Choroid plexus epithelial cell (primary cell): ENCODE measurements at regions not wholly inside any gene's neighbourhood (a gene's known extent, or its start where the extent isn't known, plus 50 kb on each side); places are given as distances from the start of the nearest gene placed in this dataset.

Source experiments
- DNase-seq: peaks from one replicate; pipeline ENCODE4 v3.0.0-alpha.2; 2010; ENCODE audit warnings: low read depth
- H3K4me3 ChIP-seq: 2 replicates; pipeline ENCODE4 v1.5.1; 2011; ENCODE audit warnings: low read depth, mild to moderate bottlenecking, control low read depth, low read length, moderate library complexity
- TF ChIP-seq, protein P1 (sequence below): conservative IDR thresholded peaks from 2 replicates; pipeline ENCODE4 v1.5.1; 2011; ENCODE audit warnings: low read depth, mild to moderate bottlenecking, control low read depth, inconsistent platforms, low read length, moderate library complexity

DNA sequence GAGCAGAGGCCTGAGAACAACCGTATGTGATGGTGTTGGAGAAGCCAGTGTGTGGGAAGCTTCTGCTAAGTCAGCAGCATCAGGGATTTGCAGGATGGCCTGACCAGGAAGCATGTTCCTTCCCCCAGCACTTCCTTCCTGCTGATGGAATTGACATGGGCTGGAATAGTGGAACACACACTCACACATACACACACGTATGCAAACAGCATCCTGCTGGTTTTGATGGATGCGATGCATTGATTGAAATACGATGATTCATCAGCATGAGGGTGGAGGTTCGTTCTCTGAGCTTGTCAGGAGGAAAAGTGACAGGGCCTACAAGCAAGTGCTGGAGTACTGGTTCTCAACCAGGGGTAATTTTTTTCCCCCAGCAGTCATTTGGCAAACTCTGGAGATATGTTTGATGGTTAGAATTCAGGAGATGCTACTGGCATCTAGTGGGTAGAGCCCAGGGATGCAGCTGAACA lies 229.1 kb downstream of the NFATC2 start:
- TF ChIP-seq, protein P1, sequence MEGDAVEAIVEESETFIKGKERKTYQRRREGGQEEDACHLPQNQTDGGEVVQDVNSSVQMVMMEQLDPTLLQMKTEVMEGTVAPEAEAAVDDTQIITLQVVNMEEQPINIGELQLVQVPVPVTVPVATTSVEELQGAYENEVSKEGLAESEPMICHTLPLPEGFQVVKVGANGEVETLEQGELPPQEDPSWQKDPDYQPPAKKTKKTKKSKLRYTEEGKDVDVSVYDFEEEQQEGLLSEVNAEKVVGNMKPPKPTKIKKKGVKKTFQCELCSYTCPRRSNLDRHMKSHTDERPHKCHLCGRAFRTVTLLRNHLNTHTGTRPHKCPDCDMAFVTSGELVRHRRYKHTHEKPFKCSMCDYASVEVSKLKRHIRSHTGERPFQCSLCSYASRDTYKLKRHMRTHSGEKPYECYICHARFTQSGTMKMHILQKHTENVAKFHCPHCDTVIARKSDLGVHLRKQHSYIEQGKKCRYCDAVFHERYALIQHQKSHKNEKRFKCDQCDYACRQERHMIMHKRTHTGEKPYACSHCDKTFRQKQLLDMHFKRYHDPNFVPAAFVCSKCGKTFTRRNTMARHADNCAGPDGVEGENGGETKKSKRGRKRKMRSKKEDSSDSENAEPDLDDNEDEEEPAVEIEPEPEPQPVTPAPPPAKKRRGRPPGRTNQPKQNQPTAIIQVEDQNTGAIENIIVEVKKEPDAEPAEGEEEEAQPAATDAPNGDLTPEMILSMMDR = peak; percentile 18
- DNase-seq = peak; percentile 31
- no peak overlapping the region for H3K4me3 ChIP-seq

DNA sequence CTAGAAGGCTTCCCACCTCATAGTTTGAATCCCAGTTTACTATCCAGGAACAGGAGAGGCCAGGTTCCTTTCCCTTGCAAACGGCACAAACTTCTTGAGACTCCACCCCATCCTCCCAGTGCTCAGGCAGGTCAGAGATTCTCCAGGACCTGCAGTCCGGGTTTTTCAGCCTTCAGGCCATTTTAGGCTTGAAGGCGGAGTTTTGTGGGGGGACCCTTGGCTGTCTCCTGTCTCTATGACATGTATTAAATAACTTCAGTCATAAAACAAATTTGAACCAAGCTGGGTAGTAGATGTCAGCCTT lies 230.1 kb downstream of the NFATC2 start:
- H3K4me3 ChIP-seq = no peak overlapping the region
- TF ChIP-seq, protein P1 = no peak
- DNase-seq = no peak

DNA sequence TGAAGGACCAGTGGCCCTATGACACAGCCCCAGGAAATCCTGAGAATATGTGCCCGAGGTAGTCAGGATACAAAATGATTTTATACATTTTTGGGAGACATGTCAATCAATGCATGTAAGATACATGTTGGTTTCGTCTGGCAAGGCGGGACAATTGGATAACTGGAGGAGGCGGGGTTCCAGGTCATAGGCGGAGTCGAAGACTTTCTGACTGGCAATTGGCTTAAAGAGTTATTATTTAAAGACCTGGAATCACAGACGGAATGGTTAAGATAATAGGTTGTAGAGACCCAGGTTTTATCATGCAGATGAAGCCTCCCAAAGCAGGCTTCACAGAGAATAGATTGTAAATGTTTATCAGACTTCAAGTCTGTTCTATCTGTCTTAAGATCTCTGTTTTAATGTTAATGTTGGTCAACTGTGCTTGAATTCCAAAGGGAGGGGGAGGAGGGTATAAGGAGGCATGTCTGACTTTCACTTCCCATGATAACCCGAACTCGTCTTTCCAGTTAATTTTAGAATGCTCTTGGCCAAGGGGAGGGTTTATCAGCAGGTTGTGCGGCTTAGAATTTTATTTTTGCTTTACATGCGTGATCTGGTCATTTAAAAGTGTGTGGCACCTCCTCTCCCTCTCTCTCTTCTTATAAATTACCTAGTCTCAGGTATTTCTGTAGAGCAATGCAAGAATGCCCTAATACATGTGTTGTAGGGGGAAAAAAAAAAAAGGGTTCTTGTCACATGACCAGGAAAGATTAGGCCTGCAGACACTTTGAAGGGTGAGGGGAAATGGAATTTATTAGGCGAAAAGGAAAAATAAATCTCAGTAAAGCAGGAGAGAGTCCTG lies 230.7 kb downstream of the NFATC2 start:
- DNase-seq = peak; percentile 71
- TF ChIP-seq, protein P1 = no peak

DNA sequence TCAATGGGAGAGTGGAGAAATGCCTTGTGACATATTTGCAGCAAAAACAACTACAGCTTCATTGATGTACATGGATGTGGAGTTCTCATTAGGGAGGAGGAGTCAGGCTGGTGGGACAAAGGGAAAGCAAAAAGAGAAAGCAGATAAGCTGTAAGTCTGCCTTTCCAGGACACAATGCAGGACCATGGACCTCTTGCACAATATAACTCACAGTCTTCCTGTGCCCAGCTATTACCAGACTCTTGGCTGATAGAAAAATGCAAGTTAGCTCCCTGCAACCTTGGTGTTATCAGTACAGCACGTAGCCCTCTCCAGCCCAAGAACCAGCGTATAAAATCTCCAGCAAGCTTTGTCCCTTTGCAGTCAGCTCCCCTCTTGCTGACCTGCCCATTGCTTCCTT lies 232.3 kb downstream of the NFATC2 start:
- peak; percentile 46 for DNase-seq
- TF ChIP-seq, protein P1 = no peak
- no peak overlapping the region for H3K4me3 ChIP-seq

More for the DNA sequence above, 230.7 kb downstream of the NFATC2 start:
- no peak overlapping the region for H3K4me3 ChIP-seq

DNA sequence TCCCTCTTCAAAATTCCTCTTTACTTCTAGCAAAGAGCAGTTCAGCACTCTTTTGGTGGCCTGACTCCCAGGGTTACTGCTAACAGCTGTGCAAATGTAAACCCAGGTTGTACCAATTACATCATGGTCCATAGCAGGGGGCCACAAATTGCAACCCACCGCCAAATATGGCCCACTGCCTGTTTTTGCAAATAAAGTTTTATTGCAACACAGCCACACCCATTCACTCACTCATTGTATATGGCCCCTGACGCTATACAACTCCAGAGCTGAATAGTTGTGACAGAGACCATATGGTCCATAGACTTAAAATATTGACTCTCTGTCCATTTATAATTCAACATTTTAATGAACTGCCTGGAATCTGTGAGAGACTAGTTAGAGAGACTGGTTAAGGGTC lies 233.4 kb downstream of the NFATC2 start:
- peak; percentile 24 for DNase-seq
- H3K4me3 ChIP-seq = no peak overlapping the region
- TF ChIP-seq, protein P1 = no peak

DNA sequence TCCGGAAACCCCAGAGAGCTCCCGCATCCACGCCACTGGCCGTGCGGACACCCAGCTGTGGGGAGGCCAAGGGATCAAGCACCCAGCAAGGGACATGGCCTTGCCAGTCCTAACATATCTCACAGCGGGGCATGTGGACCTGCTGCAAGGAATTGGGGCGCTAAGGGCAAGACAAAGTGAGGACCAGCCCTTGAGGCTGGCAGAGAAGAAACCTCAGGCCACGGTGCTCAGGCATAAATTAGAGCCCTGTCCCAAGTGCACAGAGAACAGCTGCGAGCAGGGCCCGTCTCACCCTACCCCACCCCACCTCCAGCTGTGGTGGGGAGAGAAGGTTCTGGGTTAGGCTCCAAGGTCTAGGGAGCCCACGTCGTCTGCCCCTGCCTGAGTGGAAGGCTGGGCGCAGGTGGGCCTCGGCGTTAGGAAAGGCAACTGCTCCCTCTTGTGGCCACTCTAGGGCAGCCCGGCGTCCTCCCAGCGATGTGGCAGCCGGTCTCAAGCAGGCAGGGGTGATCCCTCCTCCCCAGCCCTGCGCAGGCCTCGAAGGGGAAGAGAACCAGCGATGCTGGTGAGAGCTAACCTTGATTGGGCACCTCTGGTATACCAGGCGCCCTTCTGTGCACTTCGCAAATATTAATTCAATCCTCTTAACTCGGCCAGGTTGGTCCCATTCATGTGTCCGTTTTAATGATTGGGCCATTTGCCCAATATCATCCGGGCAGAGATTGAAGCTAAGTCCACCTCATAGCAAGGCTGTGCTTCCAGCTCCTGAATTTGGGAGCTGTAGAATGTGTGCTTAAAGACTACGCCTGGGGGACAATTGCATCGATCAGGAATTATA lies 235.8 kb downstream of the NFATC2 start:
- TF ChIP-seq, protein P1 = peak; percentile 95
- H3K4me3 ChIP-seq = no peak overlapping the region
- peak; percentile 77 for DNase-seq
